ENCODE measurements at regions not wholly inside any gene's neighbourhood (a gene's known extent, or its start where the extent isn't known, plus 50 kb on each side); places are given as distances from the start of the nearest gene placed in this dataset.

GRCh38 chr12:111100554-111100953 is 180.2 kb upstream of the MYL2 start:
- no peaks in the 10 kb centered on the region for H3K27me3 ChIP-seq (ENCODE audit: insufficient read depth, insufficient read length)
- H3K4me3 ChIP-seq (ENCODE audit: insufficient read length, low read depth) = no peak overlapping the region
- TF ChIP-seq SUZ12 (IDR thresholded peaks at IDR 0.05; ENCODE audit: extremely low read depth, insufficient read depth, insufficient read length) (no peak), YY1 (IDR thresholded peaks at IDR 0.05; ENCODE audit: insufficient read depth, insufficient read length) (no peak), ZNF274 (IDR thresholded peaks at IDR 0.05; ENCODE audit: low read depth, low read length) (no peak)
- no peaks in the 10 kb centered on the region for H3K36me3 ChIP-seq (ENCODE audit: insufficient read depth, insufficient read length, low read length)
- H3K4me1 ChIP-seq (ENCODE audit: insufficient read depth, insufficient read length) = peaks cover 2% of the 10 kb centered on the region
- H3K9ac ChIP-seq (ENCODE audit: insufficient read length, low read depth) = no peak overlapping the region
- no peaks in the 10 kb centered on the region for H3K9me3 ChIP-seq (ENCODE audit: insufficient read depth, low read length)
- no peak for DNase-seq (ENCODE audit: low read depth, low spot score)

GRCh38 chr12:111100003-111100402 is 179.6 kb upstream of the MYL2 start:
- Histone ChIP-seq H3K4me3 (ENCODE audit: insufficient read length, low read depth) (no peak overlapping the region), H3K9ac (ENCODE audit: insufficient read length, low read depth) (no peak overlapping the region), H3K36me3 (ENCODE audit: insufficient read depth, insufficient read length, low read length) (no peaks in the 10 kb centered on the region), H3K4me1 (ENCODE audit: insufficient read depth, insufficient read length) (no peaks in the 10 kb centered on the region), H3K9me3 (ENCODE audit: insufficient read depth, low read length) (no peaks in the 10 kb centered on the region), H3K27me3 (ENCODE audit: insufficient read depth, insufficient read length) (no peaks in the 10 kb centered on the region)
- TF ChIP-seq SUZ12 (IDR thresholded peaks at IDR 0.05; ENCODE audit: extremely low read depth, insufficient read depth, insufficient read length) (no peak), ZNF274 (IDR thresholded peaks at IDR 0.05; ENCODE audit: low read depth, low read length) (no peak), YY1 (IDR thresholded peaks at IDR 0.05; ENCODE audit: insufficient read depth, insufficient read length) (no peak)
- DNase-seq (ENCODE audit: low read depth, low spot score) = no peak

GRCh38 chr12:111099186-111099585 is 178.8 kb upstream of the MYL2 start:
- no peak for DNase-seq (ENCODE audit: low read depth, low spot score)

GRCh38 chr12:111094157-111095010 is 174.0 kb upstream of the MYL2 start:
- TF ChIP-seq SUZ12 (IDR thresholded peaks at IDR 0.05; ENCODE audit: extremely low read depth, insufficient read depth, insufficient read length) = no peak
- TF ChIP-seq ZNF274 (IDR thresholded peaks at IDR 0.05; ENCODE audit: low read depth, low read length) = no peak
- TF ChIP-seq YY1 (IDR thresholded peaks at IDR 0.05; ENCODE audit: insufficient read depth, insufficient read length) = no peak
- no peaks in the 10 kb centered on the region for H3K9me3 ChIP-seq (ENCODE audit: insufficient read depth, low read length)
- H3K4me1 ChIP-seq (ENCODE audit: insufficient read depth, insufficient read length) = no peaks in the 10 kb centered on the region
- no peaks in the 10 kb centered on the region for H3K27me3 ChIP-seq (ENCODE audit: insufficient read depth, insufficient read length)
- H3K36me3 ChIP-seq (ENCODE audit: insufficient read depth, insufficient read length, low read length) = no peaks in the 10 kb centered on the region
- H3K4me3 ChIP-seq (ENCODE audit: insufficient read length, low read depth) = no peak overlapping the region
- H3K9ac ChIP-seq (ENCODE audit: insufficient read length, low read depth) = no peak overlapping the region
- no peak for DNase-seq (ENCODE audit: low read depth, low spot score)

More at GRCh38 chr12:111099186-111099585, 178.8 kb upstream of the MYL2 start:
- no peak overlapping the region for H3K4me3 ChIP-seq (ENCODE audit: insufficient read length, low read depth)
- no peaks in the 10 kb centered on the region for H3K27me3 ChIP-seq (ENCODE audit: insufficient read depth, insufficient read length)
- H3K36me3 ChIP-seq (ENCODE audit: insufficient read depth, insufficient read length, low read length) = no peaks in the 10 kb centered on the region
- H3K4me1 ChIP-seq (ENCODE audit: insufficient read depth, insufficient read length) = no peaks in the 10 kb centered on the region
- H3K9me3 ChIP-seq (ENCODE audit: insufficient read depth, low read length) = no peaks in the 10 kb centered on the region
- no peak overlapping the region for H3K9ac ChIP-seq (ENCODE audit: insufficient read length, low read depth)
- no peak for TF ChIP-seq ZNF274 (IDR thresholded peaks at IDR 0.05; ENCODE audit: low read depth, low read length)
- no peak for TF ChIP-seq YY1 (IDR thresholded peaks at IDR 0.05; ENCODE audit: insufficient read depth, insufficient read length)
- TF ChIP-seq SUZ12 (IDR thresholded peaks at IDR 0.05; ENCODE audit: extremely low read depth, insufficient read depth, insufficient read length) = no peak

GRCh38 chr12:111093428-111094142 is 173.2 kb upstream of the MYL2 start:
- H3K4me1 ChIP-seq (ENCODE audit: insufficient read depth, insufficient read length) = no peaks in the 10 kb centered on the region
- no peak overlapping the region for H3K4me3 ChIP-seq (ENCODE audit: insufficient read length, low read depth)
- no peaks in the 10 kb centered on the region for H3K9me3 ChIP-seq (ENCODE audit: insufficient read depth, low read length)
- H3K36me3 ChIP-seq (ENCODE audit: insufficient read depth, insufficient read length, low read length) = no peaks in the 10 kb centered on the region
- H3K9ac ChIP-seq (ENCODE audit: insufficient read length, low read depth) = no peak overlapping the region
- TF ChIP-seq SUZ12 (IDR thresholded peaks at IDR 0.05; ENCODE audit: extremely low read depth, insufficient read depth, insufficient read length) (no peak), YY1 (IDR thresholded peaks at IDR 0.05; ENCODE audit: insufficient read depth, insufficient read length) (no peak), ZNF274 (IDR thresholded peaks at IDR 0.05; ENCODE audit: low read depth, low read length) (no peak)
- no peaks in the 10 kb centered on the region for H3K27me3 ChIP-seq (ENCODE audit: insufficient read depth, insufficient read length)
- no peak for DNase-seq (ENCODE audit: low read depth, low spot score)

- TF ChIP-seq SUZ12 (IDR thresholded peaks at IDR 0.05; ENCODE audit: extremely low read depth, insufficient read depth, insufficient read length) = no peak
- TF ChIP-seq ZNF274 (IDR thresholded peaks at IDR 0.05; ENCODE audit: low read depth, low read length) = no peak
- H3K9me3 ChIP-seq (ENCODE audit: insufficient read depth, low read length) = no peaks in the 10 kb centered on the region
- peak overlapping the region; percentile 14 for H3K9ac ChIP-seq (ENCODE audit: insufficient read length, low read depth)
- H3K36me3 ChIP-seq (ENCODE audit: insufficient read depth, insufficient read length, low read length) = no peaks in the 10 kb centered on the region
- H3K4me1 ChIP-seq (ENCODE audit: insufficient read depth, insufficient read length) = no peaks in the 10 kb centered on the region
- no peak overlapping the region for H3K4me3 ChIP-seq (ENCODE audit: insufficient read length, low read depth)
- H3K27me3 ChIP-seq (ENCODE audit: insufficient read depth, insufficient read length) = no peaks in the 10 kb centered on the region
- DNase-seq (ENCODE audit: low read depth, low spot score) = no peak
These were observed 170.7 kb upstream of the MYL2 start for GRCh38 chr12:111091051-111091450.

GRCh38 chr12:111089616-111090015 is 169.2 kb upstream of the MYL2 start:
- no peaks in the 10 kb centered on the region for H3K36me3 ChIP-seq (ENCODE audit: insufficient read depth, insufficient read length, low read length)
- no peak for DNase-seq (ENCODE audit: low read depth, low spot score)
- H3K4me1 ChIP-seq (ENCODE audit: insufficient read depth, insufficient read length) = no peaks in the 10 kb centered on the region
- no peaks in the 10 kb centered on the region for H3K27me3 ChIP-seq (ENCODE audit: insufficient read depth, insufficient read length)
- no peak for TF ChIP-seq YY1 (IDR thresholded peaks at IDR 0.05; ENCODE audit: insufficient read depth, insufficient read length)
- TF ChIP-seq SUZ12 (IDR thresholded peaks at IDR 0.05; ENCODE audit: extremely low read depth, insufficient read depth, insufficient read length) = no peak
- TF ChIP-seq ZNF274 (IDR thresholded peaks at IDR 0.05; ENCODE audit: low read depth, low read length) = no peak
- no peak overlapping the region for H3K4me3 ChIP-seq (ENCODE audit: insufficient read length, low read depth)
- peaks cover 7% of the 10 kb centered on the region; the same call in 1 of the 2 replicates for H3K9me3 ChIP-seq (ENCODE audit: insufficient read depth, low read length)
- H3K9ac ChIP-seq (ENCODE audit: insufficient read length, low read depth) = no peak overlapping the region
